ENCODE measurements at regions not wholly inside any gene's neighbourhood (a gene's known extent, or its start where the extent isn't known, plus 50 kb on each side); places are given as distances from the start of the nearest gene placed in this dataset.

DNA sequence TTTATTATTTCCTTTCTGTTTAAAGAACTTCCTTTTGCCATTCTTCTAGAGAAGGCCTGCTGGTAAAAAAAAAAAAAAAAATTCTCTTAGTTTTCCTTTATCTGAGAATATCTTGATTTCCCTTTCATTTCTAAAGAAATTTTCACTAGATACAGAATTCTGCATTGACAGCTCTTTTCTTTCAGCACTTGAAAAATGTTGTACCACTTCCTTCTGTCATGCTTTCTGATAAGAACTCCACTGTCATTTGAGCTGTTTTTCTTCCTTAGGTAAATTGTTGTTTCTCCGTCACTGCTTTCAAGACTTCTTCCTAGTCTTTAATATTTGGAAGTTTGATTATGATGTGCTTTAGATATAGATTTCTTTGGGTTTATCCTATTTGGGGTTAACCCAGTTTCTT lies 113.6 kb upstream of the BTG1 start:
- H3K9ac ChIP-seq (ENCODE audit: low read depth in 1 of 2, low read length in 2 of 2): no peak overlapping the region
- no peaks in the 10 kb centered on the region for H3K9me3 ChIP-seq (ENCODE audit: control insufficient read depth in 1 of 2, low read length in 2 of 2)
- H3K27me3 ChIP-seq (ENCODE audit: control insufficient read depth in 1 of 2, insufficient read depth in 2 of 2, low read length in 2 of 2): no peaks in the 10 kb centered on the region
- H3K27ac ChIP-seq (ENCODE audit: low read depth, low read length): no peak overlapping the region
- no peak overlapping the region for H3K4me3 ChIP-seq (ENCODE audit: low read depth in 1 of 2, low read length in 2 of 2)
- no peaks in the 10 kb centered on the region for H3K36me3 ChIP-seq (ENCODE audit: control insufficient read depth in 1 of 2, insufficient read depth in 2 of 2, low read length in 2 of 2)
- no peaks in the 10 kb centered on the region for H3K4me1 ChIP-seq (ENCODE audit: control insufficient read depth in 1 of 2, insufficient read depth in 2 of 2, low read length in 2 of 2)

DNA sequence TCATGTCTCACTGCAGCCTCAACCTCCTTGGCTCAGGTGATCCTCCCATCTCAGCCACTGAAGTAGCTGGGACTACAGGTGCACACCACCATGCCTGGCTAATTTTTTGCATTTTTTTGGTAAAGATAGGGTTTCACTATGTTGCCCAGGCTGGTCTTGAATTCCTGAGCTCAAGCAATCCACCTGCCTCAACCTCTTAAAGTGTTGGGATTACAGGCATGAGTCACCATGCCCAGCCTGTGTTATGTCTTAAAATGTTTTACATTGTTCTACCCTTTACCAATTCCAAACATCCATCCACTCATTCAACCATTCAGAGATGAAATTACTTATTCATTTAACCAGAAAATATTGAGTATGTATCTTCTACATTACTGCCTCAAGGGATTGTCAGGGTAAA lies 111.6 kb upstream of the BTG1 start:
- H3K36me3 ChIP-seq (ENCODE audit: control insufficient read depth in 1 of 2, insufficient read depth in 2 of 2, low read length in 2 of 2): no peaks in the 10 kb centered on the region
- H3K27me3 ChIP-seq (ENCODE audit: control insufficient read depth in 1 of 2, insufficient read depth in 2 of 2, low read length in 2 of 2): no peaks in the 10 kb centered on the region

DNA sequence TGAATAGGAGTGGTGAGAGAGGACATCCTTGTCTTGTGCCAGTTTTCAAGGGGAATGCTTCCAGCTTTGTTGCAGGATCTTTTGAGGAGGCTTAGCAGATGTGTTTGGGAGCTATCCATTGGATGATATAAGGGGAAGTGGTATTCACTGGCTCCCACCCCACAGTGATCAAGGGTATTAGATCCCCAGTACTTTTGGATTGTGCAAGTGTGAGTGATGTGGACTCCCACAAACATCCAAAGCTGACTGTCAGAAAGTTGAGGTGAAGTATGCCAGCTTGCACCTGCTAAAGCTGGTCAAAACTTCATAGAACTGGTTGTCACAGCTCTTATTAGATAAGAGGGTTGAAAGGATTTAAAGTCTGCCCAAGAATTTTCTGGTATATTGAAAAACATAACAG lies 110.1 kb upstream of the BTG1 start:
- no peaks in the 10 kb centered on the region for H3K36me3 ChIP-seq (ENCODE audit: control insufficient read depth in 1 of 2, insufficient read depth in 2 of 2, low read length in 2 of 2)
- H3K27ac ChIP-seq (ENCODE audit: low read depth, low read length): no peak overlapping the region
- H3K9ac ChIP-seq (ENCODE audit: low read depth in 1 of 2, low read length in 2 of 2): no peak overlapping the region
- H3K9me3 ChIP-seq (ENCODE audit: control insufficient read depth in 1 of 2, low read length in 2 of 2): no peaks in the 10 kb centered on the region
- H3K27me3 ChIP-seq (ENCODE audit: control insufficient read depth in 1 of 2, insufficient read depth in 2 of 2, low read length in 2 of 2): no peaks in the 10 kb centered on the region
- H3K4me1 ChIP-seq (ENCODE audit: control insufficient read depth in 1 of 2, insufficient read depth in 2 of 2, low read length in 2 of 2): no peaks in the 10 kb centered on the region
- H3K4me3 ChIP-seq (ENCODE audit: low read depth in 1 of 2, low read length in 2 of 2): no peak overlapping the region

More for the DNA sequence above, 111.6 kb upstream of the BTG1 start:
- H3K9me3 ChIP-seq (ENCODE audit: control insufficient read depth in 1 of 2, low read length in 2 of 2): no peaks in the 10 kb centered on the region
- H3K4me3 ChIP-seq (ENCODE audit: low read depth in 1 of 2, low read length in 2 of 2): no peak overlapping the region
- H3K9ac ChIP-seq (ENCODE audit: low read depth in 1 of 2, low read length in 2 of 2): no peak overlapping the region
- H3K4me1 ChIP-seq (ENCODE audit: control insufficient read depth in 1 of 2, insufficient read depth in 2 of 2, low read length in 2 of 2): no peaks in the 10 kb centered on the region
- no peak overlapping the region for H3K27ac ChIP-seq (ENCODE audit: low read depth, low read length)

DNA sequence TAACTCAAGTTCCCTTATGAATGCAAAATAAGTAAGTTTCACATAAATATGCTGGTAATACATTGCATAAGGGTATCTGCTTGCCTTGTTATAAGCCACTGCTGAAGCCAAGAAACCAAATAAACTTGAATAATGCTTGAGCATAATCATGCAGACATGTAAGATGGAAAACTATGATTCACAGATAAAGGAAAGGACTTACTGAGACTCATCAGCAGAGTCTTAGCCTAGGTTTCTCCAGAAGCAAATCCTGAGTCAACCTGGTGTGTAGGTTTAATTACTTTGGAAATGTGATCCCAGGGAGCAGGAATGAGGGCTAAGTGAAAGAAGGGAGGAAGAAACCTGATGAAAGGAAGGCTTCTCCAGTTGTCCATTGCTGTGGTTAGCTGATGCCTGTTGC lies 107.7 kb upstream of the BTG1 start:
- H3K9ac ChIP-seq (ENCODE audit: low read depth in 1 of 2, low read length in 2 of 2): no peak overlapping the region
- no peaks in the 10 kb centered on the region for H3K36me3 ChIP-seq (ENCODE audit: control insufficient read depth in 1 of 2, insufficient read depth in 2 of 2, low read length in 2 of 2)
- no peak overlapping the region for H3K27ac ChIP-seq (ENCODE audit: low read depth, low read length)
- H3K4me3 ChIP-seq (ENCODE audit: low read depth in 1 of 2, low read length in 2 of 2): no peak overlapping the region
- H3K9me3 ChIP-seq (ENCODE audit: control insufficient read depth in 1 of 2, low read length in 2 of 2): no peaks in the 10 kb centered on the region
- H3K27me3 ChIP-seq (ENCODE audit: control insufficient read depth in 1 of 2, insufficient read depth in 2 of 2, low read length in 2 of 2): no peaks in the 10 kb centered on the region
- no peaks in the 10 kb centered on the region for H3K4me1 ChIP-seq (ENCODE audit: control insufficient read depth in 1 of 2, insufficient read depth in 2 of 2, low read length in 2 of 2)

DNA sequence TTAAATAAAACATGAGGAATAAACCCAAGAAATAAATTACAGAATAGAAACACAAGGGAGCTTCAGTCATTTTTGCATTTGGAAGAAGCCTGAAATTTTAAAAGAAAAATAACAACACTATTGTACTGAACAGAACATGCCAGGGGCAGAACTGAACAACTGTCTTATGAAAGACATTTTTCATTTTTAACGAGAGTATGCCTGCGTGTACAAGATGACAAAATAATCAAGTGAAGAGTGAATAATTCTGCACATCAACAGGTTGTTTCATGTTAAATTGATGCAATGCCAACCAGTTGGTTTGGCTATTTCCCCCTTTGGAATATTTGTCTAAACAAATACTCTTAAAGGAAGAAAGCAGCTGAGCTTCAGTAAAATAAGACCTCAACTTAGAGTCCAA lies 103.3 kb upstream of the BTG1 start:
- Histone ChIP-seq H3K27ac (ENCODE audit: low read depth, low read length) (no peak overlapping the region), H3K27me3 (ENCODE audit: control insufficient read depth in 1 of 2, insufficient read depth in 2 of 2, low read length in 2 of 2) (no peaks in the 10 kb centered on the region), H3K36me3 (ENCODE audit: control insufficient read depth in 1 of 2, insufficient read depth in 2 of 2, low read length in 2 of 2) (no peaks in the 10 kb centered on the region)

GRCh38 chr12:92244036-92244435 lies 98.4 kb upstream of the BTG1 start:
- H3K9ac ChIP-seq (ENCODE audit: low read depth in 1 of 2, low read length in 2 of 2): no peak overlapping the region

More for the DNA sequence above, 103.3 kb upstream of the BTG1 start:
- Histone ChIP-seq H3K9ac (ENCODE audit: low read depth in 1 of 2, low read length in 2 of 2) (no peak overlapping the region), H3K9me3 (ENCODE audit: control insufficient read depth in 1 of 2, low read length in 2 of 2) (no peaks in the 10 kb centered on the region), H3K4me3 (ENCODE audit: low read depth in 1 of 2, low read length in 2 of 2) (no peak overlapping the region), H3K4me1 (ENCODE audit: control insufficient read depth in 1 of 2, insufficient read depth in 2 of 2, low read length in 2 of 2) (no peaks in the 10 kb centered on the region)

DNA sequence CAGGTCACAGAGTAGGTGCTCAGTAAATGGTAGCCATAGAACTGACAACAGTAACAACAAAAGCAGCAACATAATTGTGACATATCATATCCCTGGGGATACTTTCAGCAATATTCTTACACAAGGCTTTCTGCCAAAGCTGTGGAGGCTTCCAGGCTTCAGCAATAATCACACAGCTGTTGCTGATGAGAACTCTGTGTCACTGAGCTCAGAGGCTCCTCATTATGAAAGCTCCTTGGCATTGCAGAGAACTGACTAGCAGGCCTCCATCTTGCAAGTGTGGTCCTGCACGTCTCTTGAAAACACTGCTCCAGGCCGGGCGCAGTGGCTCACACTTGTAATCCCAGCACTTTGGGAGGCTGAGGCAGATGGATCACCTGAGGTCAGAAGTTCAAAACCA lies 97.3 kb upstream of the BTG1 start:
- Histone ChIP-seq H3K4me1 (ENCODE audit: control insufficient read depth in 1 of 2, insufficient read depth in 2 of 2, low read length in 2 of 2) (peaks cover 0 to 4% of the 10 kb centered on the region in 2 donors), H3K4me3 (ENCODE audit: low read depth in 1 of 2, low read length in 2 of 2) (no peak overlapping the region), H3K36me3 (ENCODE audit: control insufficient read depth in 1 of 2, insufficient read depth in 2 of 2, low read length in 2 of 2) (no peaks in the 10 kb centered on the region), H3K27ac (ENCODE audit: low read depth, low read length) (no peak overlapping the region), H3K9ac (ENCODE audit: low read depth in 1 of 2, low read length in 2 of 2) (no peak overlapping the region), H3K27me3 (ENCODE audit: control insufficient read depth in 1 of 2, insufficient read depth in 2 of 2, low read length in 2 of 2) (no peaks in the 10 kb centered on the region), H3K9me3 (ENCODE audit: control insufficient read depth in 1 of 2, low read length in 2 of 2) (no peaks in the 10 kb centered on the region)

More at GRCh38 chr12:92244036-92244435, 98.4 kb upstream of the BTG1 start:
- H3K4me1 ChIP-seq (ENCODE audit: control insufficient read depth in 1 of 2, insufficient read depth in 2 of 2, low read length in 2 of 2): peaks cover 0 to 4% of the 10 kb centered on the region in 2 donors
- H3K27me3 ChIP-seq (ENCODE audit: control insufficient read depth in 1 of 2, insufficient read depth in 2 of 2, low read length in 2 of 2): no peaks in the 10 kb centered on the region
- H3K27ac ChIP-seq (ENCODE audit: low read depth, low read length): no peak overlapping the region
- H3K4me3 ChIP-seq (ENCODE audit: low read depth in 1 of 2, low read length in 2 of 2): no peak overlapping the region
- H3K9me3 ChIP-seq (ENCODE audit: control insufficient read depth in 1 of 2, low read length in 2 of 2): no peaks in the 10 kb centered on the region
- H3K36me3 ChIP-seq (ENCODE audit: control insufficient read depth in 1 of 2, insufficient read depth in 2 of 2, low read length in 2 of 2): no peaks in the 10 kb centered on the region

GRCh38 chr12:92237762-92238523 lies 92.3 kb upstream of the BTG1 start:
- Histone ChIP-seq H3K4me3 (ENCODE audit: low read depth in 1 of 2, low read length in 2 of 2) (no peak overlapping the region), H3K36me3 (ENCODE audit: control insufficient read depth in 1 of 2, insufficient read depth in 2 of 2, low read length in 2 of 2) (no peaks in the 10 kb centered on the region), H3K27ac (ENCODE audit: low read depth, low read length) (no peak overlapping the region), H3K9me3 (ENCODE audit: control insufficient read depth in 1 of 2, low read length in 2 of 2) (no peaks in the 10 kb centered on the region), H3K27me3 (ENCODE audit: control insufficient read depth in 1 of 2, insufficient read depth in 2 of 2, low read length in 2 of 2) (no peaks in the 10 kb centered on the region), H3K9ac (ENCODE audit: low read depth in 1 of 2, low read length in 2 of 2) (no peak overlapping the region), H3K4me1 (ENCODE audit: control insufficient read depth in 1 of 2, insufficient read depth in 2 of 2, low read length in 2 of 2) (no peaks in the 10 kb centered on the region)

DNA sequence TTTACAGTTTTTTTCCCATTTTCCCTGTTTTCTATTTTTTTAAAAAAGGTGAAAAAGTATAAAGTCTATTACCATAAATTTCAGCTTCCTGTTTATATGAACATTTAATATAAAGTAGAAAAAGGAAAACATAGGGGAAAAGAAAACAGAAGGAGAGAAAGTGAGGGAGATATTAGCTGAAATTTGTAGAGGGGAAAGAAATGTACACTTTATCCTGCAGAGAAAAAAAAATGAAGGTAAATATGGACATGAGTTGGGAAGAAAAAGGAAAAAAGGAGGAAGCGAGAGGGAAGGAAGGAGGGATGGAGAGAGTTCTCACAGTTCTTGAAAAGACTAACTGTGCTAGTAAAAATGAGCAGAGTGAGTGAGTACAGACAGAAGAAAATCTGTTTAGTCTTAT lies 91.6 kb upstream of the BTG1 start:
- H3K27ac ChIP-seq (ENCODE audit: low read depth, low read length): no peak overlapping the region
- no peaks in the 10 kb centered on the region for H3K36me3 ChIP-seq (ENCODE audit: control insufficient read depth in 1 of 2, insufficient read depth in 2 of 2, low read length in 2 of 2)

DNA sequence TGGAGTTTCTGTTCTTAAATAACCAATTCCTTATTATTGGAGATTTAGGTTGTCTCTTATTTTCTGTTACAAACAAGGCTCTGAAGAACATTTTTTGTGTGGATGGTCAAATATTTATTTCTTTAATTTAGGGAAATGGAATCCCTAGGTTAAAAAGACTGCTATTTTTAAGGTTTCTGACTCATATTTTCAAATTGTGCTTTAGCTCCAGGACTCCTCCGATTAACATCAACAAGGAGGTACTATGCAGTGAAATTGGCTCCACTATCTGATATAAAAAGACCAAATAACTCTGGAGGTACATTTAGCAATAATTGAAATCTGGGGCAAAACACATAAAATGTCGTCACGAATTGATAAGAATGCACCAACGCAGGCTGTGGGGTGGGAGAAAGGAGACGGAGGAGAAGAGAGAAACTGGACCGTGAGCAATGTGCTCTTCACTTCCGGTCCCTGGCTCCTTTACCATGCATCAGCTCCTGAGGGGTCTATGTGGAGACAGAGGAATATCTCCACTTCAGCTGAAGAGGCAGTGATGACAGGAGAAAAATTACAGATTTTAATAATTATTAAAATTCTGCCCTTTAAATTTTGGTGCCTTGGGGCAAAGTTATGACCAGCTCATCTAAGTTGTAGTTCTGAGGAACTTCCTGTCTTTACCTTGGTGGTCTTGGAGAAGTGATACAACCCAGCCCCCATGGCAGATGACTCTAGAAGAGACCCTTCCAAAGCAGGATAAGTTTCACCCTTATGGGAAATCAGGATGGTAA lies 90.2 kb upstream of the BTG1 start:
- Histone ChIP-seq H3K4me1 (ENCODE audit: control insufficient read depth in 1 of 2, insufficient read depth in 2 of 2, low read length in 2 of 2) (no peaks in the 10 kb centered on the region), H3K9ac (ENCODE audit: low read depth in 1 of 2, low read length in 2 of 2) (no peak overlapping the region), H3K36me3 (ENCODE audit: control insufficient read depth in 1 of 2, insufficient read depth in 2 of 2, low read length in 2 of 2) (no peaks in the 10 kb centered on the region), H3K27ac (ENCODE audit: low read depth, low read length) (no peak overlapping the region), H3K4me3 (ENCODE audit: low read depth in 1 of 2, low read length in 2 of 2) (no peak overlapping the region), H3K27me3 (ENCODE audit: control insufficient read depth in 1 of 2, insufficient read depth in 2 of 2, low read length in 2 of 2) (no peaks in the 10 kb centered on the region), H3K9me3 (ENCODE audit: control insufficient read depth in 1 of 2, low read length in 2 of 2) (no peaks in the 10 kb centered on the region)

More for the DNA sequence above, 91.6 kb upstream of the BTG1 start:
- H3K9ac ChIP-seq (ENCODE audit: low read depth in 1 of 2, low read length in 2 of 2): no peak overlapping the region
- no peaks in the 10 kb centered on the region for H3K27me3 ChIP-seq (ENCODE audit: control insufficient read depth in 1 of 2, insufficient read depth in 2 of 2, low read length in 2 of 2)
- no peak overlapping the region for H3K4me3 ChIP-seq (ENCODE audit: low read depth in 1 of 2, low read length in 2 of 2)
- no peaks in the 10 kb centered on the region for H3K4me1 ChIP-seq (ENCODE audit: control insufficient read depth in 1 of 2, insufficient read depth in 2 of 2, low read length in 2 of 2)
- H3K9me3 ChIP-seq (ENCODE audit: control insufficient read depth in 1 of 2, low read length in 2 of 2): no peaks in the 10 kb centered on the region

Measured in duodenal mucosa (tissue), 2 donors.